Vagina (tissue), 2 donors: ENCODE measurements at regions not wholly inside any gene's neighbourhood (a gene's known extent, or its start where the extent isn't known, plus 50 kb on each side); places are given as distances from the start of the nearest gene placed in this dataset.
"Not testable (repeated sequence)": the region's sequence is repeated elsewhere in the genome, so short reads cannot be mapped to it uniquely, and the experiment has no call there.

ENCODE experiments used
- DNase-seq, 2 donors: peaks; one replicate each; pipeline ENCODE4 v3.0.0-alpha.2; 2017; ENCODE audit errors: extremely low spot score in 2 of 2
- H3K27ac ChIP-seq: fragments of 200-600 bp; sonication (generic); one replicate; pipeline ENCODE4 v1.5.1; 2019
- H3K27me3 ChIP-seq: fragments of 200-600 bp; sonication (generic); one replicate; pipeline ENCODE4 v1.5.1; 2019
- H3K36me3 ChIP-seq, 2 donors: fragments of 200-600 bp; sonication (generic); one replicate each; pipeline ENCODE4 v1.5.1; 2017 to 2019
- H3K4me1 ChIP-seq: fragments of 200-600 bp; sonication (generic); one replicate; pipeline ENCODE4 v1.5.1; 2019
- H3K4me3 ChIP-seq, 2 donors: fragments of 200-600 bp; sonication (generic); 1 replicate in 1 of 2; 2 replicates in 1 of 2; pipeline ENCODE4 v1.5.1; 2016 to 2019
- H3K9me3 ChIP-seq: fragments of 200-600 bp; sonication (generic); one replicate; pipeline ENCODE4 v1.5.1; 2019
- POLR2A ChIP-seq, 2 donors: fragments of 450-650 bp; IDR thresholded peaks; one replicate each; pipeline ENCODE4 v1.6.1; 2017; ENCODE audit warnings: antibody characterized with exemption in 2 of 2, mild to moderate bottlenecking in 2 of 2, moderate library complexity in 2 of 2
- POLR2AphosphoS5 ChIP-seq, 2 donors: sonication (generic); formaldehyde crosslinking; IDR thresholded peaks; one replicate each; pipeline ENCODE4 v1.9.0; 2017; ENCODE audit warnings: antibody characterized with exemption in 2 of 2, mild to moderate bottlenecking in 2 of 2, low read depth in 1 of 2; ENCODE audit not compliant: insufficient read depth in 1 of 2
- intact Hi-C: fragments of 100-400 bp; cut with DNase I; formaldehyde crosslinking; loops from one replicate; pipeline ENCODE4 v1.15.1; 2023
- TF ChIP-seq, protein P1 (sequence below), 3 experiments: fragments of 450-650 bp in 2 of 3; fragments of 200-600 bp in 1 of 3; sonication (generic) in 1 of 3; IDR thresholded peaks; one replicate each; pipeline ENCODE4 v1.5.1; 2017 to 2019; ENCODE audit warnings: antibody characterized with exemption in 3 of 3, mild to moderate bottlenecking in 2 of 3, moderate library complexity in 2 of 3

DNA sequence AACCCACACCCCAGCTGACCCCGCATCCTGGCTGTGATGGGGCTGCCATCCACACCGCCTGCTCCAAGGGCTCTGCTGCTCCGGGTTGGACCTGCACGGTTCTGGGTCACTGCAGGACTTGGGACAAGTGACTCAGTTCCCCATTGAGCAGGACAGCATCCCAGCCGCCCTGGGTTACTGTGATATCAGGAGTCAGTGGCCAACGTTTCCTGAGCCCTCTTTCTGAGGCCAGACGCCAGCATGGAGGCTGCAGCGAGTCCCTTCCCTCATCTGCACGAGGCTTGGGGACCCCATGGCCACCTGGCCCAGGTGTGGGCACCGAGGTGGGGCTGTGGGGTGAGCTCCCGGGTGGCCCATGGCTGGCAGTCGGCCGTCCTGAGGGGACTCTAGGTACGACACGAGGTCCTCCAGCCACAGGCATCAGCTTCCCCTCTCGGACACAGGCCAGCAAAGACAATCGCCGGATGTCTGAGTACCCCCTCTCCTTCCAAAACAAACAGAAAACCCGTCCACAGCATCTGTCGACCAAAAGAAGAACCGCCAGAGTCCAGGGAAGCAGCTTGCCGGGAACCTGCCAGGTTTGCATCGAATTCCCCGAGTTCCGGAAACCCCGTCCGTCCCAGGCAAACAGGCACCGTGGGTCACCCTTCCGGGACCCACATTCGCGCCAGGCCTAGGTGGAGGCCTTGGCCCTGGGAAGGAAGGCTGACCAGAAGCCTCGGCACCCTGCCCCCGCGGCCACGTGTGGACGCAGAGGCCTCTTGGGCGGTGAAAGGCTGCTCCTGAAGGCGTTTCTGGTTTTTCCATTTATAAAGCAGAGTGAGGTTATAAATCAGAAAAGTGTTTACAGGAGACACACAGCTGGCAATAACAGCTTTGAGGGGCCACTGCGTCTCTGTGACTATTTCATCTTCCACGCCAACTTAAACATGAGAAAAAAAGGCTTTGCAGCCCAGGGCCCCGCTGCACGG, 136.0 kb downstream of the FAM53A start:
- Histone ChIP-seq H3K4me1 (peaks cover 17% of the 10 kb centered on the region), H3K4me3 (peak overlapping the region; percentile 6 to 23), H3K9me3 (no peaks in the 10 kb centered on the region), H3K36me3 (no peaks in the 10 kb centered on the region), H3K27me3 (no peaks in the 10 kb centered on the region), H3K27ac (no peak overlapping the region)
- DNase-seq = no peak
- TF ChIP-seq POLR2A (IDR thresholded peaks at IDR 0.05) (no peak), POLR2AphosphoS5 (IDR thresholded peaks at IDR 0.05; ENCODE audit: insufficient read depth in 1 of 2, low read depth in 1 of 2) (peak in 1 of 2 donors; percentile 51)
- intact Hi-C loops = no loop called here

DNA sequence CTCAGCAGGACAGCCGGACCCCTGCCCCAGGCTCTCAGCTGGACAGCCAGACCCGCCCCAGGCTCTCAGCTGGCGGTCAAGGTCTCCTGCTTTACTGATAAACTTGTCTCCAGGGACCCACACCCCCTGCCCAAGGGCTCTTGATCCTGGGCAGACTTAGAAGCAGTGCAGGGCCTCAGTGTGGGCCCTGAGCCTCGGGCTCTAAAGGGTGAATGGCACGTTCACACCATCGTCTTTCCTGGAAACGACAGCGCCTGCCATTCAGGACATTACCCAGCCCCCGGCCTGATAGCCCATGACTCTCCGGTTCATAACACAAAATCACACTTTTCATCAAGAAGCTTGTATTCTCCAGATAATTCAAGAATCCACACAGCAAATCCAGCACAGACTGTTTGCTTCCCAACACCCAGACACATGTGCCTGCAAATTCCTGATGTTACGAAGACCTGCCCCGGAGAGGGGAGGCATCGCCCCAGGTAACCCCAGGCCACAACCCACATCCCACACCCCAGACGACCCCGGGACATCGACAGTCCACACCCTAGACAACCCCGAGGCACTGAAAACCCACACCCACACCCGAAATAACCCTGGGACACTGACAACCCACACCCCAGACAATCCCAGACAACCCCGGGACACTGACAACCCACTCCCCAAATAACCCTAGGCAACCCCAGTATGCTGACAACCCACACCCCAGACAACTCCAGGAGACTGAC, 136.8 kb downstream of the FAM53A start:
- H3K4me3 ChIP-seq = no peak overlapping the region
- H3K27ac ChIP-seq = no peak overlapping the region
- TF ChIP-seq, protein P1, sequence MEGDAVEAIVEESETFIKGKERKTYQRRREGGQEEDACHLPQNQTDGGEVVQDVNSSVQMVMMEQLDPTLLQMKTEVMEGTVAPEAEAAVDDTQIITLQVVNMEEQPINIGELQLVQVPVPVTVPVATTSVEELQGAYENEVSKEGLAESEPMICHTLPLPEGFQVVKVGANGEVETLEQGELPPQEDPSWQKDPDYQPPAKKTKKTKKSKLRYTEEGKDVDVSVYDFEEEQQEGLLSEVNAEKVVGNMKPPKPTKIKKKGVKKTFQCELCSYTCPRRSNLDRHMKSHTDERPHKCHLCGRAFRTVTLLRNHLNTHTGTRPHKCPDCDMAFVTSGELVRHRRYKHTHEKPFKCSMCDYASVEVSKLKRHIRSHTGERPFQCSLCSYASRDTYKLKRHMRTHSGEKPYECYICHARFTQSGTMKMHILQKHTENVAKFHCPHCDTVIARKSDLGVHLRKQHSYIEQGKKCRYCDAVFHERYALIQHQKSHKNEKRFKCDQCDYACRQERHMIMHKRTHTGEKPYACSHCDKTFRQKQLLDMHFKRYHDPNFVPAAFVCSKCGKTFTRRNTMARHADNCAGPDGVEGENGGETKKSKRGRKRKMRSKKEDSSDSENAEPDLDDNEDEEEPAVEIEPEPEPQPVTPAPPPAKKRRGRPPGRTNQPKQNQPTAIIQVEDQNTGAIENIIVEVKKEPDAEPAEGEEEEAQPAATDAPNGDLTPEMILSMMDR (IDR thresholded peaks at IDR 0.05) = no peak
- no peak for TF ChIP-seq POLR2AphosphoS5 (IDR thresholded peaks at IDR 0.05; ENCODE audit: insufficient read depth in 1 of 2, low read depth in 1 of 2)
- TF ChIP-seq POLR2A (IDR thresholded peaks at IDR 0.05) = no peak
- peaks cover 17% of the 10 kb centered on the region for H3K4me1 ChIP-seq
- no peak for DNase-seq
- intact Hi-C loops = no loop called here
- H3K27me3 ChIP-seq = no peaks in the 10 kb centered on the region
- no peaks in the 10 kb centered on the region for H3K9me3 ChIP-seq
- no peaks in the 10 kb centered on the region for H3K36me3 ChIP-seq

DNA sequence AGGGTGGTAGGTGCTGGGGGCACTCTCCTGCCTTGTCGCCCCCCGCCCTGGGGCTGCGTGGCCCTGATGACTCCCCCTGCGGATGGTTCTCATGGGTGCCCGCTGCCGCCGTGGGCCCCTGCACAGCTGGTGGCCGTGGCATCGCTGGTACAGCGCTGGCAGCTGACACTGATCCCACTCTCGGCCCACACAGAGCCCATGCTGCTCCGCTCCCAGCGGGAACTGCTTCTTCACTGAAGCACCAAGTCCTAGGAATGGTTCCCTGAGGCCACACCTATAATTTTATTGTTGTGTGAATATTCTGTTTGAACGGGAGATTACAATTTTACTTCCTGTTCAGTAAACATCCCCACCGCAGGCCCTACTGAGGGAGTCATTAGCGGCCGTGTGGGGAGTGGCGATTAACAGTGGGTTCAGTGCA, 138.6 kb upstream of the NKX1-1 start:
- no peak for TF ChIP-seq POLR2AphosphoS5 (IDR thresholded peaks at IDR 0.05; ENCODE audit: insufficient read depth in 1 of 2, low read depth in 1 of 2)
- TF ChIP-seq, protein P1 (IDR thresholded peaks at IDR 0.05) = no peak
- TF ChIP-seq POLR2A (IDR thresholded peaks at IDR 0.05) = no peak
- Histone ChIP-seq H3K4me3 (no peak overlapping the region), H3K9me3 (no peaks in the 10 kb centered on the region), H3K36me3 (no peaks in the 10 kb centered on the region), H3K27me3 (no peaks in the 10 kb centered on the region), H3K4me1 (peaks cover 17% of the 10 kb centered on the region), H3K27ac (no peak overlapping the region)
- DNase-seq = no peak
- intact Hi-C loops = no loop called here

DNA sequence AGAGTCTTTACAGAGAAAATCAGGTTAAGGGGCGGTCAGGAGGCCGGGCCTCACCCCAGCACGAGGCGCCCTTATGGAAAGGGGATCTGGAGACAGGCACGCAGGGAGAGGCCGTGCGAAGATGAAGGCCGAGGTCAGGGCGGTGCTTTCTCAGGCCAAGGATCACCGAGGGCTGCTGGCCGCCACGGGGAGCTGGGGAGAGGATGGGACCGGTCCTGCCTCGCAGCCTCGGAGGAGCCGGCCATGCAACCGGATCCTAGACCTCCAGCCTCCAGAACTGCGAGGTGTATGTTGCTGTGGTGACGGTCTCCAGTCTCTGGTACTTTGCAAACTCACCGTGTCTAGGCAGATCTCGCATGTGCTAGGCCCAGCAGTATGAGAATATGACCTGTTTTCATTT, 138.2 kb upstream of the NKX1-1 start:
- H3K27ac ChIP-seq, H3K36me3 ChIP-seq, H3K4me3 ChIP-seq, DNase-seq, intact Hi-C loops, H3K9me3 ChIP-seq, H3K27me3 ChIP-seq: not testable (repeated sequence)
- H3K4me1 ChIP-seq = peaks cover 16% of the 10 kb centered on the region

DNA sequence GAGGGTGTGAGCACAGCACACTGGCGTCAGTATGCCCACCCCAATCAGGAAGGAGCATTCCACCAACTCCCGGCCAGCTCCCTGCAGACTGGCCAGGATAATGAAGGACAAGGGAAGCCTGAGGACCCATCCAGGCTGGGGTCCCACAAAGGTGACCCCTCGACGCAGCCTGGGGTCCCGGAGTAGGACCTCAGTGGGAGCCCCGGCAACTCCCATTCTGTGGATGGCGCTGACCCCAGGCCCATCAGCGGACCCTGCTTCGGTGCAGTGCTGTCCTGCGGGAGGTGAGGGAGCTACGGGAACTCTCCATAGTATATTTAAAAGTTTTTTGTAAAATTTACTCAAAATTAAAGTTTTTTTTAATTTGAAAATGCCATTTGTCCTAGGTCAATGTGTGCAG, 137.7 kb upstream of the NKX1-1 start:
- H3K36me3 ChIP-seq = no peaks in the 10 kb centered on the region
- no peaks in the 10 kb centered on the region for H3K27me3 ChIP-seq
- intact Hi-C loops = no loop called here
- TF ChIP-seq POLR2AphosphoS5 (IDR thresholded peaks at IDR 0.05; ENCODE audit: insufficient read depth in 1 of 2, low read depth in 1 of 2) (no peak), POLR2A (IDR thresholded peaks at IDR 0.05) (no peak)
- TF ChIP-seq, protein P1 (IDR thresholded peaks at IDR 0.05) = no peak
- H3K4me3 ChIP-seq = no peak overlapping the region
- no peaks in the 10 kb centered on the region for H3K9me3 ChIP-seq
- no peak overlapping the region for H3K27ac ChIP-seq
- H3K4me1 ChIP-seq = peaks cover 11% of the 10 kb centered on the region
- no peak for DNase-seq
